ENCODE measurements at regions not wholly inside any gene's neighbourhood (a gene's known extent, or its start where the extent isn't known, plus 50 kb on each side); places are given as distances from the start of the nearest gene placed in this dataset.

DNA sequence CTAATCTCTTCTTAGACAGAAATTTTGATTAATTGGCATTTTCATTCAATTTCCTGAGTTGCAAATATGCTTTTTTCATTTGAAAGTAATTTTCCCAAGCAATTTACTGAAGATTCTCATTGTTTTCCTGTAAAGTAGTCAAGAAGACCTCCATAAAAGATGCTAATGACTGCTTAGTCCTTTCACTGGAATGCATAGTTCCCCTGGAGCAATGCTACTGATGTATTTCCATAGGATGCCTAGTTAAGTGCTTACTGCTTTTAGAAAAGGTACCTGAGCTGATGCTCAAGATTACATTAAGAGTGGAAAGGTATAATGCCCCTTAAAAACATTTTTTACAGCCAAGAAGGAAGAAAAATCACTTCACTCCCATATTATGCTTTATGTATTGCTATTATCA is 109.2 kb upstream of the EMB start:
- TF ChIP-seq, protein P1, sequence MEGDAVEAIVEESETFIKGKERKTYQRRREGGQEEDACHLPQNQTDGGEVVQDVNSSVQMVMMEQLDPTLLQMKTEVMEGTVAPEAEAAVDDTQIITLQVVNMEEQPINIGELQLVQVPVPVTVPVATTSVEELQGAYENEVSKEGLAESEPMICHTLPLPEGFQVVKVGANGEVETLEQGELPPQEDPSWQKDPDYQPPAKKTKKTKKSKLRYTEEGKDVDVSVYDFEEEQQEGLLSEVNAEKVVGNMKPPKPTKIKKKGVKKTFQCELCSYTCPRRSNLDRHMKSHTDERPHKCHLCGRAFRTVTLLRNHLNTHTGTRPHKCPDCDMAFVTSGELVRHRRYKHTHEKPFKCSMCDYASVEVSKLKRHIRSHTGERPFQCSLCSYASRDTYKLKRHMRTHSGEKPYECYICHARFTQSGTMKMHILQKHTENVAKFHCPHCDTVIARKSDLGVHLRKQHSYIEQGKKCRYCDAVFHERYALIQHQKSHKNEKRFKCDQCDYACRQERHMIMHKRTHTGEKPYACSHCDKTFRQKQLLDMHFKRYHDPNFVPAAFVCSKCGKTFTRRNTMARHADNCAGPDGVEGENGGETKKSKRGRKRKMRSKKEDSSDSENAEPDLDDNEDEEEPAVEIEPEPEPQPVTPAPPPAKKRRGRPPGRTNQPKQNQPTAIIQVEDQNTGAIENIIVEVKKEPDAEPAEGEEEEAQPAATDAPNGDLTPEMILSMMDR (IDR thresholded peaks at IDR 0.05), result no peak
- no peak for TF ChIP-seq EZH2 (IDR thresholded peaks at IDR 0.05)
